GM23248 (cell line): ENCODE measurements at regions not wholly inside any gene's neighbourhood (a gene's known extent, or its start where the extent isn't known, plus 50 kb on each side); places are given as distances from the start of the nearest gene placed in this dataset.

ENCODE experiments used
- DNase-seq: peaks from one replicate; pipeline ENCODE4 v3.0.0-alpha.2; 2015
- H2AFZ ChIP-seq: fragments of 200-600 bp; sonication (generic); 2 replicates; pipeline ENCODE4 v1.6.1; 2016; ENCODE audit warnings: antibody characterized with exemption
- H3F3A ChIP-seq: fragments of 200-600 bp; sonication (generic); 2 replicates; pipeline ENCODE4 v1.6.1; 2016; ENCODE audit warnings: mild to moderate bottlenecking, antibody characterized with exemption, mixed run types; ENCODE audit not compliant: insufficient read depth
- H3K27ac ChIP-seq: fragments of 200-600 bp; sonication (generic); 2 replicates; pipeline ENCODE4 v1.5.1; 2016; ENCODE audit warnings: mild to moderate bottlenecking
- H3K27me3 ChIP-seq: fragments of 200-600 bp; sonication (generic); replicated peaks from 2 replicates; pipeline ENCODE4 v1.6.1; 2016; ENCODE audit warnings: mild to moderate bottlenecking; ENCODE audit not compliant: insufficient read depth
- H3K36me3 ChIP-seq: fragments of 200-600 bp; sonication (generic); 2 replicates; pipeline ENCODE4 v1.6.1; 2016; ENCODE audit warnings: low read depth, mild to moderate bottlenecking
- H3K4me1 ChIP-seq: fragments of 200-600 bp; sonication (generic); 2 replicates; pipeline ENCODE4 v1.6.1; 2016; ENCODE audit warnings: mild to moderate bottlenecking; ENCODE audit not compliant: insufficient read depth
- H3K4me2 ChIP-seq: fragments of 200-600 bp; sonication (generic); one replicate; pipeline ENCODE4 v1.6.1; 2016; ENCODE audit warnings: mild to moderate bottlenecking; ENCODE audit not compliant: unreplicated experiment
- H3K4me3 ChIP-seq: fragments of 200-600 bp; sonication (generic); 2 replicates; pipeline ENCODE4 v1.5.1; 2016; ENCODE audit warnings: mild to moderate bottlenecking
- H3K79me2 ChIP-seq: fragments of 200-600 bp; sonication (generic); 2 replicates; pipeline ENCODE4 v1.6.1; 2016; ENCODE audit warnings: mild to moderate bottlenecking; ENCODE audit not compliant: insufficient read depth
- H3K9ac ChIP-seq: fragments of 200-600 bp; sonication (generic); 2 replicates; pipeline ENCODE4 v1.6.1; 2016; ENCODE audit warnings: mild to moderate bottlenecking
- H3K9me2 ChIP-seq: fragments of 200-600 bp; sonication (generic); 2 replicates; pipeline ENCODE4 v1.6.1; 2016; ENCODE audit warnings: mixed run types, mild to moderate bottlenecking, moderate library complexity; ENCODE audit not compliant: insufficient read depth
- H3K9me3 ChIP-seq: fragments of 200-600 bp; sonication (generic); one replicate; pipeline ENCODE4 v1.6.1; 2017; ENCODE audit warnings: low read depth
- H4K20me1 ChIP-seq: fragments of 200-600 bp; sonication (generic); 2 replicates; pipeline ENCODE4 v1.6.0; 2016; ENCODE audit not compliant: insufficient read depth
- EZH2 ChIP-seq: fragments of 200-600 bp; sonication (generic); IDR thresholded peaks from 2 replicates; pipeline ENCODE4 v1.6.1; 2018; ENCODE audit warnings: antibody characterized with exemption, mild to moderate bottlenecking; ENCODE audit not compliant: insufficient read depth, poor library complexity, severe bottlenecking
- EZH2phosphoT487 ChIP-seq: fragments of 200-600 bp; sonication (generic); IDR thresholded peaks from 2 replicates; pipeline ENCODE4 v1.6.1; 2018; ENCODE audit warnings: antibody characterized with exemption, moderate library complexity, mild to moderate bottlenecking, low read depth; ENCODE audit not compliant: insufficient read depth
- WGBS, 2 experiments: methylation state at CpG; one replicate each; pipeline ENCODE4 v1.1.6; 2015 to 2017; ENCODE audit warnings: low lambda C conversion rate in 2 of 2, low coverage in 1 of 2; ENCODE audit errors: missing lambda C conversion rate in 2 of 2; 5-methylcytosine and 5-hydroxymethylcytosine counted together
- in situ Hi-C: fragments of 300-500 bp; cut with MboI; formaldehyde crosslinking; loops from 2 replicates; pipeline ENCODE4 v1.15.0; 2020

DNA sequence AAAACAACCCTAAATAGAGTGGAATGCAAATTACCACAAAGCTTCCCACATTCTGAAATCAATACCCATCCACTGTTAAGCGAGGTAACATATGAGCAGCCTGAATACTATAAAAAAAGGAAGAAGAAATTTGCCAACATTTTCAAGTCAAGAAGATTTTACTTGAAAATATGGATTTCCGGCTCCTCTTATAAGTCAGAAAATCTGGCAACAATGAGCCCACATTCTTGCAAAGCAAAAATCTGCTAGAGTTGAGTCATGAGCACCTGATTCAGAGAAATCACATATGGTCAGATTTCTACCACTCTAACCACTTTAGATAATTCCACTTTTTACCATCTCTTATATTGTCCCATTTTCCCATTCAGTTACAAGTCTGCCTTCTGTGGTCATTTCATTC, 395.7 kb downstream of the DTHD1 start:
- Histone ChIP-seq H3K9me2 (no peaks in the 10 kb centered on the region), H3K4me3 (no peak overlapping the region), H3K27ac (no peak overlapping the region), H3F3A (no peaks in the 10 kb centered on the region), H3K36me3 (no peaks in the 10 kb centered on the region), H4K20me1 (no peaks in the 10 kb centered on the region), H2AFZ (no peak overlapping the region), H3K4me2 (no peak overlapping the region), H3K9me3 (no peaks in the 10 kb centered on the region), H3K79me2 (no peaks in the 10 kb centered on the region), H3K27me3 (no peaks in the 10 kb centered on the region), H3K4me1 (no peaks in the 10 kb centered on the region), H3K9ac (no peak overlapping the region)
- in situ Hi-C loops = no loop called here
- DNase-seq = no peak
- 3 to 17% methylated on average over 2 of the region's 2 CpGs for WGBS, 2 experiments
- no peak for TF ChIP-seq EZH2phosphoT487
- TF ChIP-seq EZH2 = no peak

DNA sequence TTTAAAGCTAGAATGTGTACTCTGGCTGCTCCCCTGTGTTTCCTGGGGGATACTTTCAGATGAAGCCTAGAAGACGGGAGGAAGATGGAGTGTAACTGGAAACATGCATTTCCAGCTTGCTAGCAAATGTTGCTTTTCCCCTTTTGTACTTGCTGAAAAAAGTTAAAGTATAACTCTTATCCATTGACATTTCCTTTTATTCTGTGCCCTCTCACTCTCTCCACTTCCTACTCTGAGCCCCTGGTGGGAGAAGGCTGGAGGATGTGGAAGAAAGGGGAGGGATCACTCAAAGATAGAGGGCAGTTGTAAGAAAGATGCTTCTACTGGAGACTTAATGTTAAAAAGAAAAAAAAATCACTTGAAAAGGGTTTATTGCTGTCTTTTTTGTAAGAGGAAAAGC, 396.5 kb downstream of the DTHD1 start:
- Histone ChIP-seq H3K9ac (no peak overlapping the region), H3K9me2 (no peaks in the 10 kb centered on the region), H3K4me1 (no peaks in the 10 kb centered on the region), H3F3A (no peaks in the 10 kb centered on the region), H3K9me3 (no peaks in the 10 kb centered on the region), H3K36me3 (no peaks in the 10 kb centered on the region), H4K20me1 (no peaks in the 10 kb centered on the region), H3K4me3 (no peak overlapping the region), H3K27ac (no peak overlapping the region), H3K79me2 (no peaks in the 10 kb centered on the region), H3K4me2 (no peak overlapping the region), H3K27me3 (no peaks in the 10 kb centered on the region), H2AFZ (no peak overlapping the region)
- in situ Hi-C loops = no loop called here
- no peak for DNase-seq
- WGBS, 2 experiments = 0% methylated on average over 1 of the region's 1 CpG
- TF ChIP-seq EZH2phosphoT487 = no peak
- TF ChIP-seq EZH2 = no peak

DNA sequence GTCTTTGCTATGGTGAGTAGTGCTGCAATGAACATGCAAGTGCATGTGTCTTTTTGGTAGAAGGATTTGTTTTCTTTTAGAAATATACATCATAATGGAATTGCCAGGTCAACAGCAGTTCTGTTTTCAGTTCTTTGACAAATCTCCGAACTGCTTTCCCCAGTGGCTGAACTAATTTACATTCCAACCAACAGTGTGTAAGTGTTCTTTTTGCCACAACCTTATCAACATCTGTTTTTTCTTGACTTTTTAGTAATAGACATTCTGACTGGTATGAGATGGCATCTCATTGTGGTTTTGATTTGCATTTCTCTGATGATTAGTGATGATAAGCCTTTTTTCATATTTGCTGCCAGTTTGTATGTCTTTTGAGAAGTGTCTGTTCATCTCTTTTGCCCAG, 406.3 kb downstream of the DTHD1 start:
- H3K36me3 ChIP-seq = no peaks in the 10 kb centered on the region
- no peaks in the 10 kb centered on the region for H4K20me1 ChIP-seq
- H3K4me1 ChIP-seq = no peaks in the 10 kb centered on the region
- in situ Hi-C loops = no loop called here
- no peaks in the 10 kb centered on the region for H3K79me2 ChIP-seq
- no peaks in the 10 kb centered on the region for H3K9me3 ChIP-seq
- no peak for DNase-seq
- H3K9me2 ChIP-seq = 0 out of 2 replicates have a peak, but pooled peaks cover 4% of the 10 kb centered on the region
- no peak overlapping the region for H3K4me2 ChIP-seq
- H3K27ac ChIP-seq = no peak overlapping the region
- 0 to 7% methylated on average over 1 of the region's 1 CpG for WGBS, 2 experiments
- TF ChIP-seq EZH2phosphoT487 (no peak), EZH2 (no peak)
- no peaks in the 10 kb centered on the region for H3K27me3 ChIP-seq
- no peak overlapping the region for H3K4me3 ChIP-seq
- no peaks in the 10 kb centered on the region for H3F3A ChIP-seq
- H2AFZ ChIP-seq = no peak overlapping the region
- no peak overlapping the region for H3K9ac ChIP-seq

DNA sequence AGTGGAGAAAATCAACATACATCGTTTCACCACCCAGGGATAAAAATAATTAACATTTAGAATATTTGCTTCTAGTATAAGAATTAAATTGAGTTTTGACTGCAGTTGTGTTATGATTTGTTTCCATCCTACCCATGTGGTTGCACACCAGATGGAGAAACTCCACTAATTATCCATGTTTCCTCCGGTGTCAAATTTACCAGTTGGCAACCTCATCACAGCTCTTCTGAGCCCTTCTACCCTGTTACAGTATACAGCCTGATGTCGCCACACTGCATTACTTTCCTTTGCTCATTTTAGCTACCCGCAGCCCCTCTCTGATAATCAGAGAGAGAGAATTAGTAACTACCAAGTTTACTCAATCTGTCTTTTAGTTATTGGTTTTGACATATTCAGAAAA, 411.2 kb downstream of the DTHD1 start:
- Histone ChIP-seq H2AFZ (no peak overlapping the region), H3K4me1 (no peaks in the 10 kb centered on the region), H3K9me3 (no peaks in the 10 kb centered on the region), H3K27ac (no peak overlapping the region), H3K4me2 (no peak overlapping the region), H4K20me1 (no peaks in the 10 kb centered on the region), H3K4me3 (no peak overlapping the region), H3K79me2 (no peaks in the 10 kb centered on the region), H3K36me3 (no peaks in the 10 kb centered on the region), H3K9me2 (no peaks in the 10 kb centered on the region), H3K9ac (no peak overlapping the region), H3K27me3 (no peaks in the 10 kb centered on the region), H3F3A (no peaks in the 10 kb centered on the region)
- in situ Hi-C loops = no loop called here
- DNase-seq = no peak
- 10 to 20% methylated on average over 4 of the region's 4 CpGs for WGBS, 2 experiments
- TF ChIP-seq EZH2 = no peak
- no peak for TF ChIP-seq EZH2phosphoT487

DNA sequence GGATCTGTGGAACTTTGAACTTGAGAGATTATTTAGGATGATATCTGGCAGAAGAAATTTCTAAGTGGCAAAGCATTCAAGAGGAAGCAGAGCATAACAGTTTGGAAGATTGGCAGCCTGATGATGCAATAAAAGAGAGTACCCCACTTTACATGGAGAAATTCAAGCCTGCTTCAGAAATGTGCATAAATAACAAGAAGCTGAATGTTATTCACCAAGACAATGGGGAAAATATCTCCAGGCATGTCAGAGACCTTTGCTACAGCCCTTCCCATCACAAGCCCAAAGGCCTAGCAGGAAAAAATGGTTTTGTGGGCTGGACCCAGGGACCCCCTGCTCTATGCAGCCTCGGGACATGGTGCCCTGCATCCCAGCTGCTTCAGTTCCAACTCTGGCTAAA, 420.8 kb downstream of the DTHD1 start:
- Histone ChIP-seq H3K4me3 (no peak overlapping the region), H3K9me3 (no peaks in the 10 kb centered on the region), H3F3A (no peaks in the 10 kb centered on the region), H3K9me2 (no peaks in the 10 kb centered on the region), H3K27ac (no peak overlapping the region), H3K36me3 (no peaks in the 10 kb centered on the region), H2AFZ (no peak overlapping the region), H3K9ac (no peak overlapping the region), H3K27me3 (no peaks in the 10 kb centered on the region), H4K20me1 (no peaks in the 10 kb centered on the region), H3K4me2 (no peak overlapping the region), H3K4me1 (no peaks in the 10 kb centered on the region), H3K79me2 (no peaks in the 10 kb centered on the region)
- WGBS, 2 experiments = 8 to 17% methylated on average over 1 of the region's 1 CpG
- no peak for TF ChIP-seq EZH2
- TF ChIP-seq EZH2phosphoT487 = no peak
- no peak for DNase-seq
- in situ Hi-C loops = loop anchor here (25.0 kb wide), 1 partner anchor 90 kb away; no protein-coding TSS in a partner anchor
